Activated CD4-positive, alpha-beta memory T cell treated with anti-CD3 and anti-CD28 coated beads, Interleukin-2, amount 10 ng/mL, durations not matched to agents 7 days and 5 days (primary cell): ENCODE measurements at regions not wholly inside any gene's neighbourhood (a gene's known extent, or its start where the extent isn't known, plus 50 kb on each side); places are given as distances from the start of the nearest gene placed in this dataset.
"Not testable (repeated sequence)": the region's sequence is repeated elsewhere in the genome, so short reads cannot be mapped to it uniquely, and the experiment has no call there.

Experiments used
- CTCF ChIA-PET: fragments of 350-600 bp; sonication (Branson Sonifier 250); formaldehyde crosslinking; loops from one replicate; lab custom pipeline; 2021; ENCODE audit warnings: antibody characterized with exemption, inconsistent platforms; lab: Charles Lee
- POLR2A ChIA-PET: fragments of 350-600 bp; sonication (Branson Sonifier 250); formaldehyde crosslinking; loops from one replicate; lab custom pipeline; 2021; ENCODE audit warnings: antibody characterized with exemption; lab: Charles Lee
- DNase-seq: peaks from one replicate; pipeline ENCODE4 v3.0.0-alpha.2; 2020
- H3K27ac Mint-ChIP-seq: one replicate; pipeline ENCODE4 v1.8.0; 2021; ENCODE audit warnings: mild to moderate bottlenecking, mixed read lengths
- H3K27me3 Mint-ChIP-seq: one replicate; pipeline ENCODE4 v1.8.0; 2021; ENCODE audit warnings: mixed read lengths
- H3K36me3 Mint-ChIP-seq: one replicate; pipeline ENCODE4 v1.8.0; 2021; ENCODE audit warnings: low read depth, mixed read lengths
- H3K4me1 Mint-ChIP-seq: one replicate; pipeline ENCODE4 v1.8.0; 2021; ENCODE audit warnings: mixed read lengths
- H3K4me3 Mint-ChIP-seq: one replicate; pipeline ENCODE4 v1.8.0; 2021; ENCODE audit warnings: mild to moderate bottlenecking, mixed read lengths
- H3K9me3 Mint-ChIP-seq: one replicate; pipeline ENCODE4 v1.8.0; 2021; ENCODE audit warnings: mixed read lengths

DNA sequence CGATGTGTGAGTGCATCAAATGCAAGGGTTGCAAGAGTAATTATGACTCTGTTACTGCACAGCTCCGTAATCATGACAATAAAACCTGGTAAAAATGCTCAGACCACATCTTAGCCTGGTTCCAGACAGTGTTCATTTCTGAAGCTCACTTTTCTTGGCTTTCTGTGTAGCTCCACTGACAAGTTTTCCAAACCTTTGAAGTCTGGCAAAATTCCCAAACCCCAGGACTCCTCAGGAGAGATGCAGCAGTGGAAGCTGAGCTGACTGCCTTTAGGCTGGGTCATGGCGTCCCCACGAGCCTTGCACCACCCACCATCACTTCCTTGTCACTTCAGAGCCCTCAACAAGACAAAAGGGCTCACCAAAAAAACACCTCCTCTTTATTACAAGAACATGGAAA, 131.6 kb upstream of the TAS2R1 start:
- CTCF ChIA-PET, result no interaction called here
- POLR2A ChIA-PET, result no interaction called here
- no peak for DNase-seq
- Mint-ChIP-seq H3K27ac (no peak overlapping the region), H3K4me1 (no peaks in the 10 kb centered on the region), H3K9me3 (peaks cover 4% of the 10 kb centered on the region), H3K27me3 (no peaks in the 10 kb centered on the region), H3K4me3 (no peak overlapping the region), H3K36me3 (no peaks in the 10 kb centered on the region)

DNA sequence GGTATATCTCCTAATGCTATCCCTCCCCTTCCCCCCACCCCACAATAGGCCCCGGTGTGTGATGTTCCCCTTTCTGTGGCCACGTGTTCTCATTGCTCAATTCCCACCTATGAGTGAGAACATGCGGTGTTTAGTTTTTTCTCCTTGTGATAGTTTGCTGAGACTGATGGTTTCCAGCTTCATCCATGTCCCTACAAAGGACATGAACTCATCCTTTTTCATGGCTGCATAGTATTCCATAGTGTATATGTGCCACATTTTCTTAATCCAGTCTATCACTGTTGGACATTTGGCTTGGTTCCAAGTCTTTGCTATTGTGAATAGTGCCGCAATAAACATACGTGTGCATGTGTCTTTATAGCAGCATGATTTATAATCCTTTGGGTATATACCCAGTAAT, 122.5 kb upstream of the TAS2R1 start:
- H3K27ac Mint-ChIP-seq, H3K4me3 Mint-ChIP-seq, POLR2A ChIA-PET, H3K36me3 Mint-ChIP-seq, H3K9me3 Mint-ChIP-seq, CTCF ChIA-PET, DNase-seq, H3K27me3 Mint-ChIP-seq, H3K4me1 Mint-ChIP-seq: not testable (repeated sequence)

DNA sequence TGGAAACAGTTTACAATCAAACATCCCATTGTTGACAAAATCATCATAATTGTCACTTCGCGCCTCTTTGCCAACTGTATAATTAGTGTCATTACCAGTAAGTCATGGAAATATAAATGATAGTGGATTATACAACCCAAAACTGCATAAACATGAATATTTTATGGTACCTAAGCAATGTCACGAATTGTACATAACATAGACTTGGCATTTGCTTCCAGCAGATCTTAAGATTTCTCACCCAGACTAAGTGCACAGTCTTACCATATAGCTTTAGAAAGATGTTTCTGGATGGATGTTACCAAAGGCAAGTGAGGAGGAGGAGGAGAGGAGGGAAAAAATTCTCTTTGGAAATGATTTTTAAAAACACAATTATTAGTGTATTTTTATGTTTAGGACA, 113.4 kb upstream of the TAS2R1 start:
- no peak for DNase-seq
- Mint-ChIP-seq H3K36me3 (no peaks in the 10 kb centered on the region), H3K4me1 (no peaks in the 10 kb centered on the region), H3K27me3 (no peaks in the 10 kb centered on the region), H3K27ac (no peak overlapping the region), H3K9me3 (no peaks in the 10 kb centered on the region), H3K4me3 (no peak overlapping the region)
- ChIA-PET CTCF (no interaction called here), POLR2A (no interaction called here)

DNA sequence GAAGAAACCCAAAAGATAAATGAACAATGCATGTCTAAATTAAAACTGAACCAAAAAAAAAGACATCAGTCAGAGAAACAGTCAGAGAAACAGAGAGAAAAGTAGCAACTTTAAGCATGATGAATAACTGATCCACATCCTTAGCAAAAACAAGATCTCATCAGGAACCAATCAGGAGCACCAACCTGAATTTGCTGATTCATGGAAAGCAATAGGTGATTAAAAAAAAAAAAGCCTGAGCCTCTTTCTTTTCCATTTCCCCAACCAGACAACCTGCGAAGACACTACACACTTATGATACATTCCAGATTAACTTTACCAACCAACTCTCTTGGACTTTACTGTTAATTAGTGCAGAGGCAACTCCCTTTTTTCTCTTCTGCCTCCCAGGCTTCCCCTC, 112.7 kb upstream of the TAS2R1 start:
- no peak overlapping the region for H3K27ac Mint-ChIP-seq
- ChIA-PET POLR2A (no interaction called here), CTCF (no interaction called here)
- no peaks in the 10 kb centered on the region for H3K36me3 Mint-ChIP-seq
- no peak for DNase-seq
- no peaks in the 10 kb centered on the region for H3K9me3 Mint-ChIP-seq
- H3K4me3 Mint-ChIP-seq, result no peak overlapping the region
- no peaks in the 10 kb centered on the region for H3K4me1 Mint-ChIP-seq
- H3K27me3 Mint-ChIP-seq, result no peaks in the 10 kb centered on the region

DNA sequence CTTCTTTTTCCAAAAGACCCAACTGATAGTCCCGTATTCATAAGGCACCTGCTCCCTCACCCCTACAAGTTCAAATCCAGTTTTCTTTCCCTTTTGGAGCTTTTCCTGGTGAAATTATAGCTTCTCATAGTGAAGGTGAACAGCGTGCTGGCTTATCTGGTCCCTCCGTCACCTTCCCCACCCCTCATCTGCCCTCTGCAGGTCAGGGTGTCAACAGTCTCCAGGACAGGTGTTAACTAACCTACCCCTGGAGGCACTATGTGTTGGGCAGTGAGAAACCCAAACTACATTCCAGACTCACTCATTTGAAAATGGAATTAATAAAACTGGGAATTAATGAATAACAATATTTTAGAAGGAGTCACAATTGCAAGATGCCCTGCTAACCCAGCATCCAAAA, 109.0 kb upstream of the TAS2R1 start:
- Mint-ChIP-seq H3K27me3 (no peaks in the 10 kb centered on the region), H3K9me3 (no peaks in the 10 kb centered on the region), H3K36me3 (no peaks in the 10 kb centered on the region), H3K4me1 (no peaks in the 10 kb centered on the region), H3K4me3 (no peak overlapping the region), H3K27ac (no peak overlapping the region)
- ChIA-PET POLR2A (no interaction called here), CTCF (no interaction called here)
- no peak for DNase-seq

DNA sequence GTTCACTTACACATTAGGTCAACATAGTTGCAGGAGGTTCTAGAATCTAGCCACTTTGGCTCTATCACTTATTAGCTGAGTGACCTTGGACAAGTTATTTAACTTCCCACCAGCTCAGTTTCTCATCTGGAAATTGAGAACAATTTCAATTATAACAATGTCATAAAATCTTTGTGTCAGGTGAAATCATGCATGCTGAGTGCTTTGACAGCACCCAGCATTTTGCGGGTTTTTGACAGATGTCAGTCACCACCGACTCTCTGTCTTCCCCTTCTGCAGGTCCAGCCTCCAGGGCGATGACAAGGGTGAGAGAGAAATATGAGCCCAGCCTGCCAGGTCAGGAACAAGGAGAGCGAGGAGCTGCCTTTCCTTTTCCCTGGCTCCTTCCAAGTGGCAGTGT, 107.1 kb upstream of the TAS2R1 start:
- Mint-ChIP-seq H3K4me3 (no peak overlapping the region), H3K4me1 (no peaks in the 10 kb centered on the region), H3K36me3 (no peaks in the 10 kb centered on the region), H3K9me3 (peaks cover 4% of the 10 kb centered on the region), H3K27me3 (no peaks in the 10 kb centered on the region), H3K27ac (no peak overlapping the region)
- ChIA-PET POLR2A (no interaction called here), CTCF (no interaction called here)
- no peak for DNase-seq

DNA sequence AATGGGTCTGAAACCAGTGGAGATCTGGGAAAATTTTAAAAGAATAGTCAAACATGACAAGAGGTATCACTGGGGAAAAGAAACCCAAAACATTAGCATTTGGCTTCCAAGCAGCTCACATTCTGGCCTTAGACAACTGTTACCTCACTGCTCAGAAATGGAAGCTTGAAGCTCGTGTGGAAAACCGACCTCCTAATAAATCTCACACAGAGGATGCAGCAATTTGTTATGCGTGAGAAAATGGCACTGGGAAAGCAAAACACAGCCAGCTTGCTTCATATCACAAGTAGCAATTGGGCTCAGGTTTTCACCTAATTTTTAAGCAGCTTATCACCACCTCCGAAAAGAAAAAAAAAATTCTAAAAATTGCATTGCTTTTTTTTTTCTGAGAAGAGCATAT, 103.3 kb upstream of the TAS2R1 start:
- H3K9me3 Mint-ChIP-seq, result peaks cover 14% of the 10 kb centered on the region
- H3K27me3 Mint-ChIP-seq, result no peaks in the 10 kb centered on the region
- H3K36me3 Mint-ChIP-seq, result no peaks in the 10 kb centered on the region
- POLR2A ChIA-PET, result no interaction called here
- no peaks in the 10 kb centered on the region for H3K4me1 Mint-ChIP-seq
- no peak for DNase-seq
- no peak overlapping the region for H3K4me3 Mint-ChIP-seq
- CTCF ChIA-PET, result no interaction called here
- no peak overlapping the region for H3K27ac Mint-ChIP-seq

DNA sequence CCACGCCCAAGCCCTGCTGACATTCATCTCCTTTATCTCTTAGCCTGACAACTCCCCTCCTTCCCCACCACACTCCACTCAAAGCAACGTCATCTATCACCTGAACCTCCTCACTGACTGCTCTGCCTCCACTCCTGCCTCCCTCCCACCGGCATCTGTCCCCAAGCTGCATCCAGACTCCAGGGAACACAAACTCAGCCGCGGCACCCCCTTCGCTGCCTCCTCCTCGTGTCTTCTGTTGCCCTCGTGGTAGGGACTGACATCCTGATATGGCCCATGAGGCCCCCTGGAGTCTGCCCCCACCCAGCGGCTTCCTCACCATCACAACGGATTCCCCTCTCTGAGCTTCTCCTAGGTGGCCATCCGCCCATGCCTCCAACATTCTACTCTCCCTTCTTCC, 101.0 kb upstream of the TAS2R1 start:
- Mint-ChIP-seq H3K36me3 (no peaks in the 10 kb centered on the region), H3K4me1 (no peaks in the 10 kb centered on the region), H3K4me3 (no peak overlapping the region), H3K9me3 (peaks cover 18% of the 10 kb centered on the region), H3K27me3 (no peaks in the 10 kb centered on the region), H3K27ac (no peak overlapping the region)
- DNase-seq, result no peak
- CTCF ChIA-PET, result no interaction called here
- POLR2A ChIA-PET, result no interaction called here

DNA sequence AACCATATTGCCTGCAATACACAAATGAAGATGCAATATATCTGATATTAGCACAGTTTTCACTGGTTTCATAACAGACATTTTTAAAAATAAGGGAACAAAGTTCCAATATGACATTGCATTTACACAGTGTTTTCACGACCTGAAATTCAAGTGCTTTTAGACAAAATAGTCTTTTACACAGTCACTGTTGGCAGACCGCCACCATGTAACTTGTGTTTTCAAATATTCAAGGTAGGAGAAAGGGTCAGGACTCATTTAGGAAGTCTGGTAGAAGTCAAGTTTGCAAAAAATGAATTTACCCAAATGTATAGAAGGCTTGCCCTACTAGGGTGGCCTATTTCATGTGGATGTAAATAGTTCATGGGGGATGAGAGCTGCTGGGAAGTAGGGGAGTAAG, 98.1 kb upstream of the TAS2R1 start:
- ChIA-PET CTCF (no interaction called here), POLR2A (no interaction called here)
- DNase-seq, result no peak
- H3K36me3 Mint-ChIP-seq, result no peaks in the 10 kb centered on the region
- no peak overlapping the region for H3K4me3 Mint-ChIP-seq
- no peak overlapping the region for H3K27ac Mint-ChIP-seq
- no peaks in the 10 kb centered on the region for H3K27me3 Mint-ChIP-seq
- peaks cover 24% of the 10 kb centered on the region for H3K9me3 Mint-ChIP-seq
- no peaks in the 10 kb centered on the region for H3K4me1 Mint-ChIP-seq

DNA sequence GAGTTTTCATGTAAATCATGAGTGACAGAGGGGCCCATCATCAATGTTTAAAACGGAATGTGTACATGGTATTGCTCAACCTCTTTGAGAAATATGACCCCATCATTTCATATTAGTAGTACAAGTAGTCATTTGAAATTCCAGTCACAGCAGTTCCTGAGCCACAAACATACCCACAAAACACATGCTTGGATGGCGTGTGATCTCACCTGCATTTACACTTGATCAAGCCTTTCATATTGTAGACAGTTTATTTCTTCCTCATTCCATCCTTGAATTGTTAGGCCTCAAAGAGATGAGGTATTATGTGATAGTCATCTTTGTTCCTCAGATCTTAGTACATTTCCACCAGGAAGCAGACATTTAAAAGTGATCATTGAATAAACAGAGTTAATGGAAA, 96.8 kb upstream of the TAS2R1 start:
- no peaks in the 10 kb centered on the region for H3K36me3 Mint-ChIP-seq
- H3K27ac Mint-ChIP-seq, result no peak overlapping the region
- POLR2A ChIA-PET, result no interaction called here

DNA sequence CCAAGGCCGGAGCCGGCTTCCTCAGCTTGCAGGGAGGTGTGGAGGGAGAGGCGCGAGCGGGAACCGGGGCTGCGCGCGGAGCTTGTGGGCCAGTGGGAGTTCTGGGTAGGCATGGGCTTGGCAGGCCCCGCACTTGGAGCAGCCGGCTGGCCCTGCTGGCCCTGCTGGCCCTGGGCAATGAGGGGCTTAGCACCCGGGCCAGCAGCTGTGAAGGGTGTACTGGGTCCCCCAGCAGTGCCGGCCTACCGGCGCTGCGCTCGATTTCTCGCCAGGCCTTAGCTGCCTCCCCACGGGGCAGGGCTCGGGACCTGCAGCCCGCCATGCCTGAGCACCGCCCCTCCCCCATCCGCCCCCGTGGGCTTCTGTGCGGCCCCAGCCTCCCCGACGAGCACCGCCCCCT, 95.1 kb upstream of the TAS2R1 start:
- CTCF ChIA-PET, DNase-seq, H3K4me3 Mint-ChIP-seq, H3K27me3 Mint-ChIP-seq, POLR2A ChIA-PET, H3K36me3 Mint-ChIP-seq, H3K4me1 Mint-ChIP-seq, H3K27ac Mint-ChIP-seq: not testable (repeated sequence)
- H3K9me3 Mint-ChIP-seq, result peaks cover 10% of the 10 kb centered on the region

More for the DNA sequence above, 96.8 kb upstream of the TAS2R1 start:
- DNase-seq, result no peak
- H3K27me3 Mint-ChIP-seq, result no peaks in the 10 kb centered on the region
- H3K4me3 Mint-ChIP-seq, result no peak overlapping the region
- no peaks in the 10 kb centered on the region for H3K4me1 Mint-ChIP-seq
- CTCF ChIA-PET, result no interaction called here
- H3K9me3 Mint-ChIP-seq, result peaks cover 16% of the 10 kb centered on the region

DNA sequence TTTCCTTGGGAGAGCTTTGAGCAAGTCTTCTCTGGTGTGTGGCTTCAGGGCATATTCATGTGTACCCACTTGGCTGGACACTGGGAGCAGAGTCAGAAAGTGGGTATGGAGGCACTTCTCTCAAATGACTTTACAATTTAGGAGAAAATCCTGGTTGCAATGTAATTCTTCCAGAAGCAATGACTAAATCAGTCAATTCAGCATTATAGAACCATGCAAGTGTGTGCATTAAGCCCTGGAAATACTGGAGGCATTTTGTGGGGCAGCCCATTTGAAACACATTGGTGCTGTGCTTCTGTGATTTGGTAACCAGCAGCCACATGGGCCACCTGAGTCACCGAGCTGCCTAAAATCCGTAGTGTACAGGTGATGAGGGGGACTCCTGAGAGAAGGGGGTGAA, 94.6 kb upstream of the TAS2R1 start:
- Mint-ChIP-seq H3K36me3 (no peaks in the 10 kb centered on the region), H3K27ac (no peak overlapping the region), H3K4me1 (no peaks in the 10 kb centered on the region), H3K9me3 (peaks cover 10% of the 10 kb centered on the region), H3K4me3 (no peak overlapping the region), H3K27me3 (no peaks in the 10 kb centered on the region)
- no peak for DNase-seq
- ChIA-PET POLR2A (no interaction called here), CTCF (no interaction called here)

DNA sequence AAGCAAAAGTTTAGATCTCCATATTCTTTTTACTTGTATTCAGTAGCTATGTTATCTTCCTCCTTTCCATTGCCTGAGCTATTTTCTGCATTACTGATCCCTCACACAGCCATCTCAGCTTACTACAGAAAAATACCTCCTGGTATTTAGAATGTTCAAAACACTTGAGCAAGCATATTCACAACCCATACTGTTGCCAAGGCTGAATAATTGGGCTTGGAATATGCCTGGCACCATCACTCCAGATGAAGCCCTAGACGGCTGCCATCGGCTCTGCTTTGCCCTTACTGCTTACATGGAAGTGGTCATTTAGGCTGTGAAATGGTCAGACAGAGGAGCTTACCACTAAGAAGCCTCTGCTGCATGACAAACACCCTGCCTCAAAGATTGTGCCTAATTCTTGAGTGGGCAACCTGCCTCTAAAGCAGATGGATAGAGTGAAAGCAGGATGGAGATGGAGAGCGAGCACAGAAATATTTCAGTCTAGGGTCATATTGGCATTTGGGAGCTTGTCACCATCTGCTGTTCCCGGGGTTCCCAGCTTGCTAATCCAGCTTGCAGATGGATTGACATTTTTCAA, 92.5 kb upstream of the TAS2R1 start:
- Mint-ChIP-seq H3K27me3 (no peaks in the 10 kb centered on the region), H3K27ac (no peak overlapping the region), H3K9me3 (peaks cover 10% of the 10 kb centered on the region), H3K4me3 (no peak overlapping the region), H3K36me3 (no peaks in the 10 kb centered on the region), H3K4me1 (no peaks in the 10 kb centered on the region)
- no peak for DNase-seq
- ChIA-PET POLR2A (no interaction called here), CTCF (no interaction called here)

DNA sequence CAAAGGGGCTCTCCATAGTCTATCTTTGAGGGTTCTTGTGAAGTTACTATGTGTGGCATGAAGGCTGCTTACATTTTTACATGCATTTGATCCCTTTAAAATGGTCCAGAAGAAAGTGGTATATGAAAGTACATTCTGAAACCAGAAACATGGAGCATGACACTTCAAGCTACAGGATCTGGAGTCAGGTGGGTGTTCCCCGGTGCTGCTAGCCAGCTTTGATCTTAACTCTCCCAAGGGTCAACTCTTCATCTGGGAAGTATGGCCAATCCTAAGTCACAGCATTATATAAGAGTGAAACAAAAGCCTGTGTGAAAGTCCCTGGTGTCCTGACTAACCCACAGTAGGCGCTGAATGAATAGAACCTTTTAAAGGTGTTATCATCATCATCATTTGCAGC, 91.0 kb upstream of the TAS2R1 start:
- POLR2A ChIA-PET, result no interaction called here
- CTCF ChIA-PET, result no interaction called here
- Mint-ChIP-seq H3K36me3 (no peaks in the 10 kb centered on the region), H3K4me3 (no peak overlapping the region), H3K27me3 (no peaks in the 10 kb centered on the region), H3K27ac (no peak overlapping the region), H3K4me1 (no peaks in the 10 kb centered on the region), H3K9me3 (peaks cover 6% of the 10 kb centered on the region)
- no peak for DNase-seq

DNA sequence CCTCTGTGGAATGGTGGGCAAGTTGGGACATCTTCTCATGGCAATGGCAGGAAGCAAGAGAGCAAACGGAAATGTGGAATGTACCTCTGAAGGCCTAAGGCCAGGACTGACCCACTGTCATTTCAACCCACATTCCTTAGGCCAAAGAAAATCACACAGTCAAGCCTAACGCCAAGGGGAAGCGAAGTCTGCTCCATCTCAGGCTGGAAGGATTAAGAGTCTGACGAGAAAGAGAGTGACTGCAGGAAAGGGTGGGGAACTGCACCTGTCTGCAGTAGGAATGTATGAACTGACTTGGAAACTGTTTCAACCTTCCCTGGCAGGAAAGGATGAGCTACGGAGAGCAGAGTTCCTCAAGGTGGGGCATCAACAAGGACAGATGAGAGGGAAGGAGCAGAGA, 90.2 kb upstream of the TAS2R1 start:
- Mint-ChIP-seq H3K4me3 (no peak overlapping the region), H3K4me1 (no peaks in the 10 kb centered on the region), H3K36me3 (no peaks in the 10 kb centered on the region), H3K9me3 (peaks cover 6% of the 10 kb centered on the region), H3K27ac (no peak overlapping the region), H3K27me3 (no peaks in the 10 kb centered on the region)
- ChIA-PET POLR2A (no interaction called here), CTCF (no interaction called here)
- no peak for DNase-seq
